Omental fat pad (tissue), 3 donors: ENCODE measurements at regions not wholly inside any gene's neighbourhood (a gene's known extent, or its start where the extent isn't known, plus 50 kb on each side); places are given as distances from the start of the nearest gene placed in this dataset.

ENCODE experiments used
- ATAC-seq: fragments of 150-250 bp; one replicate; pipeline ENCODE4 v1.9.1; 2016; ENCODE audit warnings: mild to moderate bottlenecking, moderate library complexity; ENCODE audit not compliant: low FRiP score
- DNase-seq: peaks from one replicate; pipeline ENCODE4 v3.0.0-alpha.2; 2019; ENCODE audit warnings: low spot score
- TF ChIP-seq, protein P1 (sequence below), 3 donors: fragments of 450-650 bp; IDR thresholded peaks; one replicate each; pipeline ENCODE4 v1.5.1; 2016 to 2017; ENCODE audit warnings: antibody characterized with exemption in 3 of 3, mild to moderate bottlenecking in 3 of 3, moderate library complexity in 2 of 3

DNA sequence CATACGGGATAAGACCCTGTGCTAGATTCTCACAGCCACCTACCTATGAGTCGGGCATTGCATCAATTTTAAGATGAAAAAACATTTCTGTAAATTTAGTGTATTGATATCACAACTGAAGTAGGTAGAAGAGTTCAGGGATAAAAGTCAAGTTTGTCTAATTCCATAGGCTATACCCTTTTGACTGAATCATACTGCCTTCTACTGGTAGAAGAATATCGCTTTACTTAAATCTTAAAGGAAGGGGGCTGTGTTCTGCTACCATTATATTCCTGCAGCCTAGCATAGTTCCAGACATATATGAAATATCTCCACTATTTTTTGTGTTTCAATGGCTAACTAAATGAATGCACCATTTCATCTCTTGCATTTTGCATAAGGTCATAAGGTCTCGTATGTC, 1128.6 kb downstream of the CDH8 start:
- TF ChIP-seq, protein P1, sequence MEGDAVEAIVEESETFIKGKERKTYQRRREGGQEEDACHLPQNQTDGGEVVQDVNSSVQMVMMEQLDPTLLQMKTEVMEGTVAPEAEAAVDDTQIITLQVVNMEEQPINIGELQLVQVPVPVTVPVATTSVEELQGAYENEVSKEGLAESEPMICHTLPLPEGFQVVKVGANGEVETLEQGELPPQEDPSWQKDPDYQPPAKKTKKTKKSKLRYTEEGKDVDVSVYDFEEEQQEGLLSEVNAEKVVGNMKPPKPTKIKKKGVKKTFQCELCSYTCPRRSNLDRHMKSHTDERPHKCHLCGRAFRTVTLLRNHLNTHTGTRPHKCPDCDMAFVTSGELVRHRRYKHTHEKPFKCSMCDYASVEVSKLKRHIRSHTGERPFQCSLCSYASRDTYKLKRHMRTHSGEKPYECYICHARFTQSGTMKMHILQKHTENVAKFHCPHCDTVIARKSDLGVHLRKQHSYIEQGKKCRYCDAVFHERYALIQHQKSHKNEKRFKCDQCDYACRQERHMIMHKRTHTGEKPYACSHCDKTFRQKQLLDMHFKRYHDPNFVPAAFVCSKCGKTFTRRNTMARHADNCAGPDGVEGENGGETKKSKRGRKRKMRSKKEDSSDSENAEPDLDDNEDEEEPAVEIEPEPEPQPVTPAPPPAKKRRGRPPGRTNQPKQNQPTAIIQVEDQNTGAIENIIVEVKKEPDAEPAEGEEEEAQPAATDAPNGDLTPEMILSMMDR (IDR thresholded peaks at IDR 0.05): no peak
- DNase-seq (no peak), ATAC-seq (no peak)

DNA sequence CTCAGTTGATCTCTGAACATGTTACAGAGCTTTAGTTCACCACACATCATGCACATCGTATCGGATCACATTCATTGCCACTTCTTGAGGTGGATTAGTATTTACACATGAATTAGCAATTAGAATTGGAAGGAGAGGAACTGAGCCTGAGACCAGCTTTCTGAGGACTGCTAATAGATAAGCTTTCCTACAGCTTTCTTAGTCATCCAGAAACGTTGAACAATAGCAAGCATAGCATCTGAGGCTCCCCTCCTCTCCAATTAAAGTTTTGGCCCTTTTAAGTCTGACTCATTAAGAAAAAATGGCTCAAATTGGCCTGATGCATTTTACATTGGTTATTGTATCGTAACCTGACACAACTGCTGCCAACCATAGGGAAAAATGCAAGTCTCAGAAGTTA, 1130.4 kb downstream of the CDH8 start:
- ATAC-seq (no peak), DNase-seq (no peak)
- TF ChIP-seq, protein P1 (IDR thresholded peaks at IDR 0.05): no peak

DNA sequence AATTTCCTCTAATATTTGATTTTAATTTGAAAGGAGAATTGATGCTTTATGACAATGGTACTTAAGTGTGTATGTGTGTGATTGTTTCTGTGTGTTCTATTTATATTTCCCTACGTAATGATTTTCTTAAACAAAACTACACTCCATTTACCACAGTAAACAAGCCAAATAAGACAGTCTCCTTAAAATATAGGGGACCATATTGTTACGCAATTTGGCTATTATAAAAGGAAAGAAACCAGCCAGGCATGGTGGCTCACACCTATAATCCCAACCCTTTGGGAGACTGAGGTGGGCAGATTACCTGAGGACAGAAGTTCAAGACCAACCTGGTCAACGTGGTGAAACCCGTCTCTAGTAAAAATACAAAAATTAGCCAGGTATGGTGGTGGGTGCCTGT, 1134.1 kb downstream of the CDH8 start:
- ATAC-seq (no peak), DNase-seq (no peak)
- TF ChIP-seq, protein P1 (IDR thresholded peaks at IDR 0.05): no peak

DNA sequence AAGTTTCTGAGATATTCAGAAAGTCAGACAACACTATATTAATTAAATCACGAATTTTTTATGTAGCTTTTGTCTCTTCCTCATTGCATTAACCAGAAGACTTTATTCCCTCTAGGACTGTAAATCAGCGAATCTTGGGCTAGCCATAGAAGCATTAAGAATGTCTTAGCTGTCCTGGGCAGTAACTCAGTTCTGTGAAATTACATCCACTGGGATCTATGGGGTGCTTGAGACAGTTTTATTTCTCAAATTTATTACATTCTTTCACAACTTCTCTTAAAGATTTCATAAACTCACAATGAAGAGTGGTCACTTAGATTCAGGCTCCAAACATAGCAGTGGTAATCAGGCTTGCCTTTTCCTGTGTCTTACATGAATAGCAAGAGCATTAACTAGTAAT, 1153.4 kb downstream of the CDH8 start:
- no peak for DNase-seq
- no peak for ATAC-seq

DNA sequence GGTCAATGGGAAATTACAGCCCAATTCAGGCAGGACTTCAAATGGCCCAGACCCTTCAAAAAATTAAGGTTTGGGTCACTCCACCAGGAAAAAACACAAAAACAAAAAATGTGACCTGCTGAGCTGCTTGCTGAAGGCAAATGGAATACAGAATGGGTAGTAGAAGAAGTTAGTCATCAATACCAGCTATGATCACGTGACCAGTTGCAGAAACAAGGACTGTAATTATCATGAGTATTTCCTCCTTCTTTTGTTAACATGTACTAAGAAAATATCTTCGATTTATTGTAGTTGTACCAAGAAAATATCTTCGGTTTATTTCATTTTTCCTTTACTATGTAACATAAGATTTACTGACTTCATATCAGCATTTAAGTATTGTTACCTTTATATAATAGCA, 1183.6 kb downstream of the CDH8 start:
- ATAC-seq (no peak), DNase-seq (no peak)
- TF ChIP-seq, protein P1 (IDR thresholded peaks at IDR 0.05): no peak

More for the DNA sequence above, 1153.4 kb downstream of the CDH8 start:
- TF ChIP-seq, protein P1 (IDR thresholded peaks at IDR 0.05): no peak

DNA sequence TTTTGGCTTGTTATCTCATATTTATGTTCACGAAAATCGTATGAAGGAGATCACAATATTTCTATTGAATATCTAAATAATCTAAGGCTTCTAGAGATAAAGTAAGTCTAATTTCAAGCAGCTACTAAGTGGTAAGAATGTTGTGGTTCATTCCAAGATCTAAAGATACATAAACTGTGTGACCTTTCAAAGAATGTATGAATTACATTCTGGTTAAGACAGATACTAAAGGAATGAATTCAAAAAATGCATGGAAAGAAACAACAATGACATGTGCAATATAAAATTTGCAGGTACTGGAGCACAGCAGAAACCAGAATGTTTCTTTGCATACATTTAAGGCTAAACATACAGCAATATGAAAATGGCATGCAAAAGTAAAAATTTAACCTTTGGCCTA, 1214.6 kb downstream of the CDH8 start:
- TF ChIP-seq, protein P1 (IDR thresholded peaks at IDR 0.05): no peak
- DNase-seq (no peak), ATAC-seq (no peak)

DNA sequence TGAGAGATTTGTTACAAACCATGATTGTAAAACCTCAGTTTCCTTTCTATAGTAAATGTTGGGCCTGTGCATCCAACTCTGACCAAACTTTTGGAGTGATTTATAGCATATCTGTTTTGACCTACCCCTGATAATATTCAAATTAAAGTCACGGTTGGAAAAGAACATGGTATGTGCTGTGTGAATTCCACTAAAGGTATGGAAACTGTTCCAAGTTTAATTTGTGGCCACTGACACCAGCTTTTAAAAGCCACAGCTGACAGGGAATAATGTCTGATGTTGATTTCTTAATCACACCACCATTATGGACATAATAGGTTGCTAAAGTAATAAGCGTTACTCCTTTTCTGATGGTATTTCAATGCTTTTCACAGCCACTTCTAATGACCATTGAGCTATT, 1215.9 kb downstream of the CDH8 start:
- TF ChIP-seq, protein P1 (IDR thresholded peaks at IDR 0.05): no peak
- ATAC-seq: no peak
- DNase-seq: no peak
